HG03060 (cell line): ENCODE measurements at regions not wholly inside any gene's neighbourhood (a gene's known extent, or its start where the extent isn't known, plus 50 kb on each side); places are given as distances from the start of the nearest gene placed in this dataset.
"Not testable (repeated sequence)": the region's sequence is repeated elsewhere in the genome, so short reads cannot be mapped to it uniquely, and the experiment has no call there.

Experiments used
- ATAC-seq: cut with Tn5 transposase; IDR thresholded peaks from one replicate; pipeline ENCODE4 v1.9.1; 2021; ENCODE audit warnings: low read depth, moderate number of reproducible peaks; ENCODE audit not compliant: unreplicated experiment

GRCh38 chr5:74389531-74390305 lies 250.8 kb downstream of the ENC1 start:
- ATAC-seq = no peak

- not testable (repeated sequence) for ATAC-seq
These were observed 252.1 kb downstream of the ENC1 start for GRCh38 chr5:74388411-74388810.

GRCh38 chr5:74386571-74387334 lies 253.8 kb downstream of the ENC1 start:
- ATAC-seq = no peak

GRCh38 chr5:74384851-74385250 lies 255.7 kb downstream of the ENC1 start:
- no peak for ATAC-seq

GRCh38 chr5:74382987-74383593 lies 257.4 kb downstream of the ENC1 start:
- ATAC-seq = no peak

GRCh38 chr5:74382123-74382855 lies 258.2 kb downstream of the ENC1 start:
- ATAC-seq = no peak

GRCh38 chr5:74380193-74380592 lies 260.3 kb downstream of the ENC1 start:
- ATAC-seq = no peak

GRCh38 chr5:74378464-74378863 lies 262.1 kb downstream of the ENC1 start:
- no peak for ATAC-seq

- ATAC-seq = no peak
These were observed 264.3 kb downstream of the ENC1 start for GRCh38 chr5:74376187-74376586.

GRCh38 chr5:74375271-74375670 lies 265.3 kb downstream of the ENC1 start:
- no peak for ATAC-seq

- ATAC-seq = no peak
These were observed 265.9 kb downstream of the ENC1 start for GRCh38 chr5:74374656-74375055.

GRCh38 chr5:74373076-74373475 lies 267.5 kb downstream of the ENC1 start:
- ATAC-seq = no peak

- no peak for ATAC-seq
These were observed 267.9 kb downstream of the ENC1 start for GRCh38 chr5:74372502-74373064.

- no peak for ATAC-seq
These were observed 268.5 kb downstream of the ENC1 start for GRCh38 chr5:74372051-74372450.

GRCh38 chr5:74371621-74372020 lies 268.9 kb downstream of the ENC1 start:
- ATAC-seq = no peak

GRCh38 chr5:74370168-74370567 lies 270.4 kb downstream of the ENC1 start:
- ATAC-seq = no peak

GRCh38 chr5:74369173-74369572 lies 271.4 kb downstream of the ENC1 start:
- no peak for ATAC-seq

- no peak for ATAC-seq
These were observed 272.6 kb downstream of the ENC1 start for GRCh38 chr5:74367934-74368333.

GRCh38 chr5:74367241-74367733 lies 273.2 kb downstream of the ENC1 start:
- ATAC-seq = no peak

- no peak for ATAC-seq
These were observed 274.8 kb downstream of the ENC1 start for GRCh38 chr5:74365723-74366122.
